ENCODE measurements at regions not wholly inside any gene's neighbourhood (a gene's known extent, or its start where the extent isn't known, plus 50 kb on each side); places are given as distances from the start of the nearest gene placed in this dataset.

- TF ChIP-seq HNF4A (conservative IDR thresholded peaks at IDR 0.05) (no peak), HNF4G (IDR thresholded peaks at IDR 0.05) (no peak), FOXA1 (IDR thresholded peaks at IDR 0.05) (no peak)
Measured at GRCh38 chr5:106331415-106331814, 1339.3 kb downstream of the EFNA5 start (continued).

GRCh38 chr5:106324356-106324755 lies 1346.4 kb downstream of the EFNA5 start:
- DNase-seq (ENCODE audit: low spot score), result no peak
- no peak overlapping the region for H3K4me3 ChIP-seq (ENCODE audit: low read depth in 1 of 3, low read length in 3 of 3)
- H3K27me3 ChIP-seq (ENCODE audit: control insufficient read depth in 4 of 4, insufficient read depth in 4 of 4, low read length in 3 of 4), result no peaks in the 10 kb centered on the region
- H3K4me1 ChIP-seq (ENCODE audit: control insufficient read depth in 4 of 4, insufficient read depth in 4 of 4, low read length in 3 of 4), result no peaks in the 10 kb centered on the region
- TF ChIP-seq NR2F2 (IDR thresholded peaks at IDR 0.05), result no peak
- no peak for TF ChIP-seq JUND (IDR thresholded peaks at IDR 0.05)
- no peak for TF ChIP-seq RAD21 (IDR thresholded peaks at IDR 0.05)
- TF ChIP-seq ZBTB33 (IDR thresholded peaks at IDR 0.05), result no peak
- TF ChIP-seq REST (IDR thresholded peaks at IDR 0.05), result no peak
- no peak for TF ChIP-seq TAF1 (conservative IDR thresholded peaks at IDR 0.05)
- TF ChIP-seq SP1 (IDR thresholded peaks at IDR 0.05), result no peak
- no peak for TF ChIP-seq RXRA (IDR thresholded peaks at IDR 0.05)
- no peak for TF ChIP-seq FOXA2 (IDR thresholded peaks at IDR 0.05)
- no peak for TF ChIP-seq YY1 (IDR thresholded peaks at IDR 0.05)
- TF ChIP-seq MAX (IDR thresholded peaks at IDR 0.05), result no peak
- TF ChIP-seq CTCF (IDR thresholded peaks at IDR 0.05; ENCODE audit: low read depth, low read length, missing input control), result no peak
- TF ChIP-seq HNF4G (IDR thresholded peaks at IDR 0.05), result no peak
- no peak for TF ChIP-seq FOXA1 (IDR thresholded peaks at IDR 0.05)
- TF ChIP-seq EGR1 (IDR thresholded peaks at IDR 0.05; ENCODE audit: low read depth in 2 of 2), result no peak
- TF ChIP-seq HNF4A (conservative IDR thresholded peaks at IDR 0.05), result no peak
- TF ChIP-seq GABPA (IDR thresholded peaks at IDR 0.05 in 1 of 2, conservative IDR thresholded peaks at IDR 0.05 in 1 of 2), result no peak
- H3K9ac ChIP-seq (ENCODE audit: low read depth in 1 of 2, low read length in 2 of 2), result no peak overlapping the region
- 73% methylated on average over 2 of the region's 2 CpGs for WGBS
- H3K27ac ChIP-seq (ENCODE audit: low read depth in 1 of 2, low read length in 2 of 2), result no peak overlapping the region
- H3K9me3 ChIP-seq (ENCODE audit: control insufficient read depth in 4 of 4, low read length in 3 of 4), result no peaks in the 10 kb centered on the region
- no peaks in the 10 kb centered on the region for H3K36me3 ChIP-seq (ENCODE audit: control insufficient read depth in 4 of 4, insufficient read depth in 3 of 4, low read depth in 1 of 4, low read length in 3 of 4)

All from liver (tissue), 8 donors.